ENCODE measurements at regions not wholly inside any gene's neighbourhood (a gene's known extent, or its start where the extent isn't known, plus 50 kb on each side); places are given as distances from the start of the nearest gene placed in this dataset.
"Not testable (repeated sequence)": the region's sequence is repeated elsewhere in the genome, so short reads cannot be mapped to it uniquely, and the experiment has no call there.

- DNase-seq (ENCODE audit: low read depth, low spot score), result no peak
These were observed 252.6 kb upstream of the ANKRD30A start for GRCh38 chr10:36872702-36873393.

GRCh38 chr10:36840788-36841187 lies 284.6 kb upstream of the ANKRD30A start:
- DNase-seq (ENCODE audit: low read depth, low spot score), result no peak

GRCh38 chr10:36837416-36837815 lies 288.0 kb upstream of the ANKRD30A start:
- no peak for DNase-seq (ENCODE audit: low read depth, low spot score)

GRCh38 chr10:36819781-36820180 lies 305.6 kb upstream of the ANKRD30A start:
- no peak for DNase-seq (ENCODE audit: low read depth, low spot score)

- DNase-seq (ENCODE audit: low read depth, low spot score), result no peak
These were observed 307.5 kb upstream of the ANKRD30A start for GRCh38 chr10:36817898-36818297.

GRCh38 chr10:36808625-36809362 lies 316.6 kb upstream of the ANKRD30A start:
- no peak for DNase-seq (ENCODE audit: low read depth, low spot score)

- DNase-seq (ENCODE audit: low read depth, low spot score), result no peak
These were observed 322.2 kb upstream of the ANKRD30A start for GRCh38 chr10:36803229-36803628.

- DNase-seq (ENCODE audit: low read depth, low spot score), result peak; percentile 30
These were observed 322.8 kb upstream of the ANKRD30A start for GRCh38 chr10:36802490-36803153.

GRCh38 chr10:36801660-36802059 lies 323.7 kb upstream of the ANKRD30A start:
- DNase-seq (ENCODE audit: low read depth, low spot score), result no peak

GRCh38 chr10:36794981-36795380 lies 330.4 kb upstream of the ANKRD30A start:
- no peak for DNase-seq (ENCODE audit: low read depth, low spot score)

GRCh38 chr10:36789974-36790373 lies 335.4 kb upstream of the ANKRD30A start:
- DNase-seq (ENCODE audit: low read depth, low spot score), result no peak

- DNase-seq (ENCODE audit: low read depth, low spot score), result no peak
These were observed 337.2 kb upstream of the ANKRD30A start for GRCh38 chr10:36788152-36788551.

- no peak for DNase-seq (ENCODE audit: low read depth, low spot score)
These were observed 342.0 kb upstream of the ANKRD30A start for GRCh38 chr10:36783400-36783799.

GRCh38 chr10:36781570-36781969 lies 343.8 kb upstream of the ANKRD30A start:
- DNase-seq (ENCODE audit: low read depth, low spot score), result no peak

- no peak for DNase-seq (ENCODE audit: low read depth, low spot score)
These were observed 345.2 kb upstream of the ANKRD30A start for GRCh38 chr10:36780158-36780557.

GRCh38 chr10:36779238-36779846 lies 346.1 kb upstream of the ANKRD30A start:
- peak; percentile 43 for DNase-seq (ENCODE audit: low read depth, low spot score)

GRCh38 chr10:36778651-36779050 lies 346.7 kb upstream of the ANKRD30A start:
- DNase-seq (ENCODE audit: low read depth, low spot score), result no peak

- DNase-seq (ENCODE audit: low read depth, low spot score), result no peak
These were observed 351.7 kb upstream of the ANKRD30A start for GRCh38 chr10:36773652-36774051.

- DNase-seq (ENCODE audit: low read depth, low spot score), result no peak
These were observed 353.7 kb upstream of the ANKRD30A start for GRCh38 chr10:36771725-36772124.

GRCh38 chr10:36769741-36770140 lies 355.7 kb upstream of the ANKRD30A start:
- DNase-seq (ENCODE audit: low read depth, low spot score), result not testable (repeated sequence)

- DNase-seq (ENCODE audit: low read depth, low spot score), result no peak
These were observed 358.5 kb upstream of the ANKRD30A start for GRCh38 chr10:36766940-36767339.

GRCh38 chr10:36766415-36766810 lies 359.0 kb upstream of the ANKRD30A start:
- no peak for DNase-seq (ENCODE audit: low read depth, low spot score)

Data from brain pericyte (primary cell).